ENCODE measurements at regions not wholly inside any gene's neighbourhood (a gene's known extent, or its start where the extent isn't known, plus 50 kb on each side); places are given as distances from the start of the nearest gene placed in this dataset.

- Histone ChIP-seq H3K4me1 (ENCODE audit: control insufficient read depth in 1 of 2, insufficient read depth in 2 of 2, low read depth in 1 of 2, low read length in 1 of 2) (no peaks in the 10 kb centered on the region), H3K4me3 (ENCODE audit: low read depth in 2 of 2, low read length in 1 of 2) (no peak overlapping the region), H3K36me3 (replicated peaks in 1 of 2; ENCODE audit: control insufficient read depth in 1 of 2, insufficient read depth in 2 of 2, low read length in 1 of 2) (no peaks in the 10 kb centered on the region), H3K27ac (ENCODE audit: low read depth in 2 of 2, low read length in 1 of 2) (no peak overlapping the region), H3K79me2 (ENCODE audit: insufficient read depth) (no peaks in the 10 kb centered on the region), H3K9me3 (no peaks in the 10 kb centered on the region), H3K9ac (no peak overlapping the region), H2AFZ (ENCODE audit: low read depth) (no peak overlapping the region), H3K9me2 (no peaks in the 10 kb centered on the region), H3K27me3 (ENCODE audit: insufficient read depth) (no peaks in the 10 kb centered on the region), H3F3A (replicated peaks; ENCODE audit: insufficient read depth) (no peaks in the 10 kb centered on the region), H3K4me2 (no peak overlapping the region), H4K20me1 (ENCODE audit: insufficient read depth) (no peaks in the 10 kb centered on the region)
- WGBS (ENCODE audit: low lambda C conversion rate): 84% methylated on average over 1 of the region's 1 CpG
- ChIA-PET CTCF (no interaction called here), POLR2A (no interaction called here)
- no peak for DNase-seq
- TF ChIP-seq PBX3 (IDR thresholded peaks at IDR 0.05) (no peak), REST (IDR thresholded peaks at IDR 0.05; ENCODE audit: low read depth, low read length) (no peak), TCF12 (IDR thresholded peaks at IDR 0.05) (no peak), SIN3A (IDR thresholded peaks at IDR 0.05; ENCODE audit: borderline replicate concordance, low read depth, low read length) (no peak), JUND (IDR thresholded peaks at IDR 0.05) (no peak), TAF1 (IDR thresholded peaks at IDR 0.05; ENCODE audit: borderline replicate concordance, low read depth, low read length) (no peak), RCOR1 (IDR thresholded peaks at IDR 0.05; ENCODE audit: low read length) (no peak), RFX5 (IDR thresholded peaks at IDR 0.05; ENCODE audit: low read length) (no peak), TEAD4 (IDR thresholded peaks at IDR 0.05; ENCODE audit: borderline replicate concordance, insufficient read depth) (no peak), NFIC (IDR thresholded peaks at IDR 0.05; ENCODE audit: borderline replicate concordance) (no peak), USF2 (IDR thresholded peaks at IDR 0.05; ENCODE audit: borderline replicate concordance, low read depth, low read length) (no peak), EZH2phosphoT487 (IDR thresholded peaks at IDR 0.05; ENCODE audit: borderline replicate concordance, low read depth) (no peak), RXRA (IDR thresholded peaks at IDR 0.05; ENCODE audit: borderline replicate concordance, low read depth) (no peak), GATA2 (CRISPR knock-in tag; IDR thresholded peaks at IDR 0.05) (no peak), FOXJ3 (CRISPR knock-in tag; IDR thresholded peaks at IDR 0.05) (no peak), ZBTB33 (IDR thresholded peaks at IDR 0.05; ENCODE audit: borderline replicate concordance, low read depth) (no peak), NRF1 (IDR thresholded peaks at IDR 0.05; ENCODE audit: low read depth, low read length) (no peak), FOSL2 (IDR thresholded peaks at IDR 0.05; ENCODE audit: borderline replicate concordance, low read depth) (no peak)
Measured at GRCh38 chr11:109317726-109318125, 104.3 kb upstream of the C11orf87 start.

Measured in SK-N-SH (cell line).